B cell (primary cell): ENCODE measurements at regions not wholly inside any gene's neighbourhood (a gene's known extent, or its start where the extent isn't known, plus 50 kb on each side); places are given as distances from the start of the nearest gene placed in this dataset.

Experiments
- CTCF ChIP-seq: fragments of 200-600 bp; IDR thresholded peaks from one replicate; pipeline ENCODE4 v1.8.0; 2022; ENCODE audit warnings: antibody characterized with exemption, mild to moderate bottlenecking
- EZH2 ChIP-seq: IDR thresholded peaks from 2 replicates; pipeline ENCODE4 v1.6.1; 2012; ENCODE audit warnings: borderline replicate concordance, low read depth, mild to moderate bottlenecking, moderate library complexity, low read length; ENCODE audit not compliant: insufficient read depth, poor library complexity, severe bottlenecking

GRCh38 chr12:65567820-65568219 is 256.5 kb upstream of the HMGA2 start:
- TF ChIP-seq CTCF (no peak), EZH2 (no peak)
